Adrenal gland (tissue), 5 donors: ENCODE measurements at regions not wholly inside any gene's neighbourhood (a gene's known extent, or its start where the extent isn't known, plus 50 kb on each side); places are given as distances from the start of the nearest gene placed in this dataset.

Source experiments
- CTCF ChIP-seq, 6 experiments: fragments of 450-650 bp in 4 of 6; fragments of 200-600 bp in 2 of 6; sonication (generic) in 1 of 6; IDR thresholded peaks; 1 replicate in 5 of 6; 2 replicates in 1 of 6; pipeline versions ENCODE4 v1.5.1 to v1.8.0; 2016 to 2021; ENCODE audit warnings: antibody characterized with exemption in 6 of 6, mild to moderate bottlenecking in 2 of 6, moderate library complexity in 1 of 6
- POLR2A ChIP-seq, 2 donors: fragments of 450-650 bp; IDR thresholded peaks; one replicate each; pipeline ENCODE4 v1.6.1; 2017; ENCODE audit warnings: antibody characterized with exemption in 2 of 2, mild to moderate bottlenecking in 2 of 2, moderate library complexity in 1 of 2
- donor health status: DM: no; HTN: no; CAD: no.

- TF ChIP-seq POLR2A (IDR thresholded peaks at IDR 0.05) (no peak), CTCF (IDR thresholded peaks at IDR 0.05) (no peak)
Observed at GRCh38 chr2:30358842-30359241, 88.2 kb upstream of the LCLAT1 start.
